OCI-LY7 (cell line): ENCODE measurements at regions not wholly inside any gene's neighbourhood (a gene's known extent, or its start where the extent isn't known, plus 50 kb on each side); places are given as distances from the start of the nearest gene placed in this dataset.

Experiments
- CTCF ChIP-seq: fragments of 200-600 bp; sonication (generic); conservative IDR thresholded peaks from 2 replicates; pipeline ENCODE4 v1.5.1; 2014; ENCODE audit warnings: mild to moderate bottlenecking, antibody characterized with exemption, low read length, moderate library complexity, mixed read lengths
- EZH2phosphoT487 ChIP-seq: fragments of 200-600 bp; sonication (generic); IDR thresholded peaks from 2 replicates; pipeline ENCODE4 v1.6.1; 2018; ENCODE audit warnings: low read depth, borderline replicate concordance, mild to moderate bottlenecking, mixed run types, antibody characterized with exemption, low read length, moderate library complexity, mixed read lengths

DNA sequence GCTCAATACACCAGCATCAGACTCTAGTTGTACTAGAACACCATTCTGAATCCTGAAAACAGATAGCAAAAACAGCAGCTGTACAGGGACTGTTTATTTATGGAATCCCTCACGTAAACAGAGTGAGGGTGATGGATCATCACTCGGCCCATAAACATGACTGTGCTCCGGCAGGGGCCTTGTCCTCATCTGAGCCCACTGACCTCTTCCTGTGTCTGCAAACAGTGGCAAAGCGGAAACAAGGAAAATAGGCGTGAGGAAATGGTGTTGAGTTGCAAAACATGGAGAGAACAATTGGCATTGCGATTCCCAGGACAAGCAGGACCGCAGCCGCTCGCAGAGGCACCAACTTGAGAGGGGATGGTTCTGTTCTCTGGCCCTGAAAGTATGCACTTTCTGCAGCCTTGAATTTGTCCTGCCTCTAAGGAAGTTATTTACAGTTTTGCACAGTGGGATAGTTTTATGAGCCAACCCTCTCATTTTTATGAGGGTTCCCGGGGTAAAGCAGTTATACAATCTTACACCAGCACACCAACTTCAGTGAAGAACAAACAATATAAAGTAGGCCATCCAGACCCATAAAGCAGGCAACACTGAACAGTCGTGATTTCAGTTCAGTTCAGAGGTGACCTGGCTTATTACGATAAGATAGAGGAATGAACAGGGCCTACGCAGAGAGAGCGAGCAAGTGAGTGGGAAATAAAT lies 248.0 kb upstream of the FZD8 start:
- TF ChIP-seq CTCF (no peak), EZH2phosphoT487 (no peak)
